Activated T-helper 2 cell treated with anti-CD3 and anti-CD28 coated beads, Interferon-gamma antibody, Interleukin-2, Interleukin-4, amounts not matched to agents 10 μg/mL and 5 μg/mL and 100 μg/mL, durations not matched to agents 14 hours and 24 hours and 36 hours (primary cell): ENCODE measurements at regions not wholly inside any gene's neighbourhood (a gene's known extent, or its start where the extent isn't known, plus 50 kb on each side); places are given as distances from the start of the nearest gene placed in this dataset.

Experiments
- DNase-seq: peaks from one replicate; pipeline ENCODE4 v3.0.0; 2021; ENCODE audit warnings: low spot score
- H3K27ac Mint-ChIP-seq: one replicate; pipeline ENCODE4 v1.8.0; 2021; ENCODE audit warnings: mixed read lengths
- H3K27me3 Mint-ChIP-seq: one replicate; pipeline ENCODE4 v1.8.0; 2021; ENCODE audit warnings: low read depth, mixed read lengths
- H3K36me3 Mint-ChIP-seq: one replicate; pipeline ENCODE4 v1.8.0; 2021; ENCODE audit warnings: low read depth, mixed read lengths
- H3K4me1 Mint-ChIP-seq: one replicate; pipeline ENCODE4 v1.8.0; 2021; ENCODE audit warnings: low read depth, mixed read lengths
- H3K4me3 Mint-ChIP-seq: one replicate; pipeline ENCODE4 v1.8.0; 2021; ENCODE audit warnings: low read depth, mild to moderate bottlenecking, moderate library complexity, mixed read lengths
- H3K9me3 Mint-ChIP-seq: one replicate; pipeline ENCODE4 v1.8.0; 2021; ENCODE audit warnings: mixed read lengths
- intact Hi-C: fragments of 100-400 bp; cut with micrococcal nuclease; formaldehyde crosslinking; loops from one replicate; pipeline ENCODE4 v1.15.1; 2023

DNA sequence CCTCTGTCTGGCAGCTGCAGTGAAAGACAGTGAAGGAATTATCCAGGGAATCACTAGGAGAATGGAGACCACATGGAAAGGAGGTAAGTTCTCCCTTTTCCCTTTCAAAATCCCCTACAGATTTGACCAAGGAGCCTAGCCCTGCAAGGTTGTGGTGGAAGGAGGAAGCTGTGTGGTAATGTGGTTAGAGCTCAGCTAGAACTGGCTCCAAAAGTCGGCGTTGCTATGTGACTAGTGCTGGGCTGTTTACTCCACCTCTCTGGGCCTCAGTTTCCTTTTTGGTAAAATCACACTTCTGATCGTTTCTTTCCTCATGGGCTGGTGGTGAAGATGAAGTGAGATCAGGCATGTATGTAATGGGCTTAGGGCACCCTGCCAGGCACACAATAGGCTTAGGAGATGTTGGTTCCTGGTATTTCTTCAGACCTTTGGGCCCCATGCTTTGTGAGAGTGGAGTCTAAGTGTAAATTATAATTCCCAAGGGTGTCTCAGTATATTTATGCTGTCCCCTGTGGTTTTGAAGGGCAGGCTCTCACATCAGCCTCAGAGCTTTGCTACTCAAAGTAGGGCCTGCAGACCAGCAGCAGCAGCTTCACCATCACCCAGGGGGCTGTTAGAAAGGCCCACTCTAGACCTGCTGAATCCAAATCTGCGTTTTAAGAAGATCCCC lies 183.7 kb upstream of the BCOR start:
- Mint-ChIP-seq H3K4me1 (peaks cover 30% of the 10 kb centered on the region), H3K36me3 (no peaks in the 10 kb centered on the region), H3K9me3 (peaks cover 11% of the 10 kb centered on the region), H3K27me3 (peaks cover 4% of the 10 kb centered on the region), H3K27ac (no peak overlapping the region), H3K4me3 (no peak overlapping the region)
- intact Hi-C loops = no loop called here
- DNase-seq = peak; percentile 23

- H3K4me1 Mint-ChIP-seq = peaks cover 30% of the 10 kb centered on the region
- peaks cover 8% of the 10 kb centered on the region for H3K9me3 Mint-ChIP-seq
- no peak overlapping the region for H3K27ac Mint-ChIP-seq
- intact Hi-C loops = loop anchor here (5.0 kb wide), 1 partner anchor 112 kb away; no protein-coding TSS in a partner anchor
- H3K36me3 Mint-ChIP-seq = no peaks in the 10 kb centered on the region
- peaks cover 4% of the 10 kb centered on the region for H3K27me3 Mint-ChIP-seq
- H3K4me3 Mint-ChIP-seq = no peak overlapping the region
- no peak for DNase-seq
Measured at GRCh38 chrX:40279762-40280161, 182.0 kb upstream of the BCOR start.

DNA sequence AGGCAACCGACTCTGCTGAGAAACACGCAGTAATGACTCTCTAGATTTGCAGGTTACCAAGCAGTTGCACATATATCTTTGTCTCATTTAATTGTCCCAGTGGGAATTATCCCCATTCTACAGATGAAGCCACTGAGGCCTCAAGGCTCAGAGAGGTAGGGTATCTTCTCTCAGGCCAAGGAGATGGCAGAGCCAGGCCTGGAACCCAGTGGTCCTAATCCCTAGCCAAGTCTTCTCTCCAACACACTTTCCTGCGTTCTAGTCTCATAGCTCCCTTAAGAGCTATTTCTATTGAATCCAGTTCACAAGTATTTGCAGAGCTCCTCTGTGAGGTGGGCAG lies 181.3 kb upstream of the BCOR start:
- no peaks in the 10 kb centered on the region for H3K36me3 Mint-ChIP-seq
- peaks cover 30% of the 10 kb centered on the region for H3K4me1 Mint-ChIP-seq
- intact Hi-C loops = loop anchor here (5.0 kb wide), 1 partner anchor 112 kb away; no protein-coding TSS in a partner anchor
- peak overlapping the region; percentile 42 for H3K27ac Mint-ChIP-seq
- H3K4me3 Mint-ChIP-seq = no peak overlapping the region
- peaks cover 7% of the 10 kb centered on the region for H3K9me3 Mint-ChIP-seq
- DNase-seq = no peak
- peaks cover 4% of the 10 kb centered on the region for H3K27me3 Mint-ChIP-seq

DNA sequence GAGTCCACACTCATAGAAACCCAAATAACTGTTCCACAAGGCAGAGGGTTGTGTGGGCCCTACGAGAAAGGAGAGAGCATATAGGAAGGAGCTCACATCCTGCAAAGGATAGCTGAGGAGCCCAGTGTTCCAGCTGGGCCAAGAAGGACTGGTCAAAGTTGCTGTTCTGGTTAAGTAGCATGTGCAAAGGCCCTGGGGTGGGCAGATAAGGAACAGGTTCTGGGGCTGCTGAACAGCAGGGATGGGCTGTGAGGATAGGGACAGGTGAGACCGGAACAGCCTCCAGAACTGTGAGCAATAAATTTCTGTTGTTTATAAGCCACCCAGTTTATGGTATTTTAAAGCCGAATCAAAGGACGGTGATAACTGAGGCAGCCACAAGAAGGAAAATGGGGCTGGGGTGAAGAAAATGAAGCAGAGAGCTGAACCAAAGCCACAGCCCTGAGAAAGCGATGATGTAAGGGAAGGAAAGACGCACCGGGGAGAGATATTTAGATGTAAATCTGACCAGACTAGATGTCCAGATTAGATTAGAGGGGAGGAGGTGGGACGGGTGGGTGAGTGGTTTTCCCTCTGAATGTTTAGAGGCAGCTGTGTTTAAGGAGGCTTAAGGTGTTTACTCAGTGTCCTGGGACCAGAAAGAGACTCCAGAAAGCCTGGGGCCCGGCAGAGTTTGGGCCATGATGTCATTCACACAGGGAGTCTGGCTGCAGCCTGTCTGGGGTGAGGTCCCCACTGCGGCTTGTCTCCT lies 180.8 kb upstream of the BCOR start:
- intact Hi-C loops = loop anchor here (5.0 kb wide), 1 partner anchor 111 kb away; no protein-coding TSS in a partner anchor
- H3K4me1 Mint-ChIP-seq = peaks cover 30% of the 10 kb centered on the region
- DNase-seq = peak; percentile 37
- H3K27me3 Mint-ChIP-seq = peaks cover 4% of the 10 kb centered on the region
- H3K36me3 Mint-ChIP-seq = no peaks in the 10 kb centered on the region
- peaks cover 7% of the 10 kb centered on the region for H3K9me3 Mint-ChIP-seq
- peak overlapping the region; percentile 42 for H3K27ac Mint-ChIP-seq
- H3K4me3 Mint-ChIP-seq = peak overlapping the region; percentile 17

GRCh38 chrX:40277672-40278071 lies 179.9 kb upstream of the BCOR start:
- intact Hi-C loops = loop anchor here (5.0 kb wide), 1 partner anchor 110 kb away; no protein-coding TSS in a partner anchor
- peaks cover 7% of the 10 kb centered on the region for H3K9me3 Mint-ChIP-seq
- H3K27ac Mint-ChIP-seq = no peak overlapping the region

GRCh38 chrX:40273356-40274050 lies 175.7 kb upstream of the BCOR start:
- Mint-ChIP-seq H3K36me3 (no peaks in the 10 kb centered on the region), H3K27me3 (peaks cover 2% of the 10 kb centered on the region), H3K4me3 (no peak overlapping the region), H3K9me3 (peaks cover 7% of the 10 kb centered on the region), H3K4me1 (peaks cover 9% of the 10 kb centered on the region), H3K27ac (no peak overlapping the region)
- no peak for DNase-seq
- intact Hi-C loops = no loop called here

More at GRCh38 chrX:40277672-40278071, 179.9 kb upstream of the BCOR start:
- H3K27me3 Mint-ChIP-seq = peaks cover 4% of the 10 kb centered on the region
- H3K4me1 Mint-ChIP-seq = peaks cover 30% of the 10 kb centered on the region
- H3K36me3 Mint-ChIP-seq = no peaks in the 10 kb centered on the region
- H3K4me3 Mint-ChIP-seq = no peak overlapping the region
- DNase-seq = no peak

- peaks cover 7% of the 10 kb centered on the region for H3K9me3 Mint-ChIP-seq
- intact Hi-C loops = no loop called here
- no peak overlapping the region for H3K4me3 Mint-ChIP-seq
- DNase-seq = no peak
- H3K4me1 Mint-ChIP-seq = peaks cover 1% of the 10 kb centered on the region
- H3K36me3 Mint-ChIP-seq = no peaks in the 10 kb centered on the region
- H3K27ac Mint-ChIP-seq = no peak overlapping the region
- H3K27me3 Mint-ChIP-seq = peaks cover 2% of the 10 kb centered on the region
Measured at GRCh38 chrX:40272776-40273175, 175.0 kb upstream of the BCOR start.

DNA sequence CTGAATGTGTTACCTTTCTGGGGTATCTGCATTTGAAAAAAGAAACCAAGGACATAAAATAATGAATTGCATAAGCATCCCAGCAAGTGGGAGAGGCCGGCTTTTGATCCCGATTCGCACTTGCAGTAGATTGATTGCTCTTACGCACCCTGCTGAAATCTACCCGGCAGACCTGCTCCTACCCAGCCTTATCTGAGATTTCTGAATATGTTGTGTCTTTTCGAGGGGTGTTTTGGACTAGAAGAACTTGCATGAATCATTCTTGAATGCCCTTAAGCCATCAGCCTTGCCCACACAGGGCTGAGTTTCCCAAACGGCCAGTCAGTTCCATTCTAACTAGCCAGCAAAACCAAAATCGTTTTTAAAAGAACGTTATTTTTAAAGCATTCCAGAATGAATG lies 174.4 kb upstream of the BCOR start:
- H3K4me3 Mint-ChIP-seq = no peak overlapping the region
- no peak for DNase-seq
- H3K36me3 Mint-ChIP-seq = no peaks in the 10 kb centered on the region
- H3K9me3 Mint-ChIP-seq = peaks cover 7% of the 10 kb centered on the region
- intact Hi-C loops = no loop called here
- no peak overlapping the region for H3K27ac Mint-ChIP-seq
- peaks cover 2% of the 10 kb centered on the region for H3K27me3 Mint-ChIP-seq
- H3K4me1 Mint-ChIP-seq = no peaks in the 10 kb centered on the region

- H3K36me3 Mint-ChIP-seq = no peaks in the 10 kb centered on the region
- no peak overlapping the region for H3K27ac Mint-ChIP-seq
- H3K4me1 Mint-ChIP-seq = peaks cover 2% of the 10 kb centered on the region
- DNase-seq = no peak
- peaks cover 3% of the 10 kb centered on the region for H3K27me3 Mint-ChIP-seq
- no peaks in the 10 kb centered on the region for H3K9me3 Mint-ChIP-seq
- intact Hi-C loops = loop anchor here (10.0 kb wide), 1 partner anchor 197 kb away; no protein-coding TSS in a partner anchor
- no peak overlapping the region for H3K4me3 Mint-ChIP-seq
Measured at GRCh38 chrX:40268188-40268520, 170.4 kb upstream of the BCOR start.

GRCh38 chrX:40267334-40268187 lies 169.8 kb upstream of the BCOR start:
- no peaks in the 10 kb centered on the region for H3K36me3 Mint-ChIP-seq
- no peak for DNase-seq
- H3K4me3 Mint-ChIP-seq = peak overlapping the region; percentile 68
- H3K27ac Mint-ChIP-seq = no peak overlapping the region
- peaks cover 3% of the 10 kb centered on the region for H3K27me3 Mint-ChIP-seq
- intact Hi-C loops = loop anchor here (10.0 kb wide), 1 partner anchor 197 kb away; no protein-coding TSS in a partner anchor
- no peaks in the 10 kb centered on the region for H3K9me3 Mint-ChIP-seq
- H3K4me1 Mint-ChIP-seq = peaks cover 2% of the 10 kb centered on the region

DNA sequence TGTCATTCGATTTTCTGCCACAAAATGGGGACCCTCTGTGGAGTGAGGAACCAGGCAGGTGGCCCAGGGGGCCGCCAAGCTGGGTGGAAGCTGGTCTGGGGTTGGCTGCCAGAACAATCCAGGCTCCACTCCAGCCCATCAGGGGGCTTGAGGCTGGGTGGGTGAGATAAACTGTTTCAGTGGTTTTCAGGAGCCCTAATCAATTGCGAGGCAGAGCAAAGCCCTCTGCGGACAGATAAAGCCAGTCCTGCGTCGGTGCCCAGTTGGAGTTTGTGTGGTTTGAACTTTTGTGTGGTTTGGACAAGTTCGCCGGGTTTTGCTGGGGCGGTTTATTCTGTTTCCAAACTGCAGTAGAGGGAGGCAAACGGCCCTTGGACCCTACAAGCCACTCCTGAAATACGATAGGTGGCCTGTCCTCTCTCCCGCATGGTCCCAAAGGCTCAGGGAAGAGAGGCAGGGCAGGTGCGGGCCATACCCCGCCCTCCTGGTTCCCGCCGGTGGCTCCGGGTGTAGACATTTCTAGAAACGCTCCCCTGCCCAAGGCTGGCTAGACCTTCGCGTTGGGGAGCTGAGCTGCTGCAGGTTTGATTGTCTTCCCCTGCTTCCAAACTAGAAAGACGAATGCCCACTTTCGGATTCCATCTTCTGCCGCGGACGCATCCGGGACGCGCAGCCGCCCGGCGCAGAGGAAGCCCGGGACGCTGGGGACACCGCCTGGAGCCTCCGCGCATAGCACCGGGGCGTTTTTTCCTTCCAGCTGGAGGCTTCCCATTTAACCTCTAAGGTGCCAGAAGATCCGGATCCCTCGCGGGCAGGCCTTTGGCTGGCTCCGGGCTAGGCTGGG lies 169.0 kb upstream of the BCOR start:
- intact Hi-C loops = loop anchor here (10.0 kb wide), 1 partner anchor 198 kb away; no protein-coding TSS in a partner anchor
- DNase-seq = peak; percentile 22
- peak overlapping the region; percentile 68 for H3K4me3 Mint-ChIP-seq
- H3K27ac Mint-ChIP-seq = no peak overlapping the region
- no peaks in the 10 kb centered on the region for H3K9me3 Mint-ChIP-seq
- H3K4me1 Mint-ChIP-seq = peaks cover 2% of the 10 kb centered on the region
- H3K27me3 Mint-ChIP-seq = peaks cover 1% of the 10 kb centered on the region
- no peaks in the 10 kb centered on the region for H3K36me3 Mint-ChIP-seq
